GM18519 (cell line): ENCODE measurements at regions not wholly inside any gene's neighbourhood (a gene's known extent, or its start where the extent isn't known, plus 50 kb on each side); places are given as distances from the start of the nearest gene placed in this dataset.
"Not testable (repeated sequence)": the region's sequence is repeated elsewhere in the genome, so short reads cannot be mapped to it uniquely, and the experiment has no call there.

ENCODE experiments used
- ATAC-seq: cut with Tn5 transposase; IDR thresholded peaks from one replicate; pipeline ENCODE4 v1.9.1; 2021; ENCODE audit warnings: mild to moderate bottlenecking, moderate library complexity; ENCODE audit not compliant: unreplicated experiment, low FRiP score

GRCh38 chr2:144133936-144134665 lies 385.8 kb downstream of the ZEB2 start:
- ATAC-seq: no peak

GRCh38 chr2:144132357-144132756 lies 387.6 kb downstream of the ZEB2 start:
- ATAC-seq: no peak

GRCh38 chr2:144131042-144131441 lies 388.9 kb downstream of the ZEB2 start:
- ATAC-seq: no peak

- ATAC-seq: no peak
These were observed 389.4 kb downstream of the ZEB2 start for GRCh38 chr2:144130551-144130950.

- ATAC-seq: no peak
These were observed 391.7 kb downstream of the ZEB2 start for GRCh38 chr2:144128130-144128746.

GRCh38 chr2:144127693-144128092 lies 392.2 kb downstream of the ZEB2 start:
- no peak for ATAC-seq

GRCh38 chr2:144126302-144126701 lies 393.6 kb downstream of the ZEB2 start:
- ATAC-seq: no peak

GRCh38 chr2:144125751-144126150 lies 394.2 kb downstream of the ZEB2 start:
- no peak for ATAC-seq

GRCh38 chr2:144124882-144125281 lies 395.0 kb downstream of the ZEB2 start:
- no peak for ATAC-seq

- no peak for ATAC-seq
These were observed 399.4 kb downstream of the ZEB2 start for GRCh38 chr2:144120487-144120886.

- ATAC-seq: no peak
These were observed 402.8 kb downstream of the ZEB2 start for GRCh38 chr2:144117086-144117485.

GRCh38 chr2:144115739-144116291 lies 404.1 kb downstream of the ZEB2 start:
- ATAC-seq: no peak

GRCh38 chr2:144114760-144115159 lies 405.2 kb downstream of the ZEB2 start:
- no peak for ATAC-seq

GRCh38 chr2:144111437-144111836 lies 408.5 kb downstream of the ZEB2 start:
- no peak for ATAC-seq

- not testable (repeated sequence) for ATAC-seq
These were observed 413.8 kb downstream of the ZEB2 start for GRCh38 chr2:144106104-144106503.

GRCh38 chr2:144102386-144102785 lies 417.5 kb downstream of the ZEB2 start:
- ATAC-seq: no peak

- ATAC-seq: no peak
These were observed 420.0 kb downstream of the ZEB2 start for GRCh38 chr2:144099780-144100377.

GRCh38 chr2:144099340-144099739 lies 420.6 kb downstream of the ZEB2 start:
- ATAC-seq: no peak

- no peak for ATAC-seq
These were observed 422.3 kb downstream of the ZEB2 start for GRCh38 chr2:144097440-144098225.

GRCh38 chr2:144096531-144096930 lies 423.4 kb downstream of the ZEB2 start:
- ATAC-seq: no peak
